Mucosa of descending colon (tissue), 3 donors: ENCODE measurements at regions not wholly inside any gene's neighbourhood (a gene's known extent, or its start where the extent isn't known, plus 50 kb on each side); places are given as distances from the start of the nearest gene placed in this dataset.

Source experiments
- ATAC-seq: fragments of 200-7000 bp; cut with Tn5 transposase; one replicate; pipeline ENCODE4 v1.9.1; 2020; ENCODE audit warnings: mild to moderate bottlenecking, moderate library complexity
- DNase-seq, 3 donors: peaks; one replicate each; pipeline ENCODE4 v3.0.0-alpha.2; 2020
- H3K36me3 ChIP-seq: fragments of 200-600 bp; one replicate; pipeline ENCODE4 v1.8.0; 2021; ENCODE audit warnings: low read depth, mild to moderate bottlenecking
- H3K4me1 ChIP-seq: fragments of 200-600 bp; one replicate; pipeline ENCODE4 v1.8.0; 2021; ENCODE audit warnings: low read depth, mild to moderate bottlenecking
- H3K4me3 ChIP-seq: fragments of 200-600 bp; one replicate; pipeline ENCODE4 v1.8.0; 2021; ENCODE audit warnings: mild to moderate bottlenecking
- H3K9me3 ChIP-seq: fragments of 200-600 bp; one replicate; pipeline ENCODE4 v1.8.0; 2021; ENCODE audit warnings: mild to moderate bottlenecking
- intact Hi-C, 2 donors: fragments of 100-400 bp; cut with DNase I in 1 of 2; cut with micrococcal nuclease in 1 of 2; formaldehyde crosslinking; loops; one replicate each; pipeline versions ENCODE4 v1.11.0 to v1.11.1; 2022; cut with DNase I, micrococcal nuclease
- TF ChIP-seq, protein P1 (sequence below): fragments of 200-600 bp; IDR thresholded peaks from one replicate; pipeline ENCODE4 v1.8.0; 2022; ENCODE audit warnings: antibody characterized with exemption, mild to moderate bottlenecking
- donor health status: DM: no; HTN: no; CAD: no; lungs with moderate emphysema.
- donor health status: DM: no; HTN: no; CAD: no.
- donor health status: DM: no; HTN: yes; CAD: no.

DNA sequence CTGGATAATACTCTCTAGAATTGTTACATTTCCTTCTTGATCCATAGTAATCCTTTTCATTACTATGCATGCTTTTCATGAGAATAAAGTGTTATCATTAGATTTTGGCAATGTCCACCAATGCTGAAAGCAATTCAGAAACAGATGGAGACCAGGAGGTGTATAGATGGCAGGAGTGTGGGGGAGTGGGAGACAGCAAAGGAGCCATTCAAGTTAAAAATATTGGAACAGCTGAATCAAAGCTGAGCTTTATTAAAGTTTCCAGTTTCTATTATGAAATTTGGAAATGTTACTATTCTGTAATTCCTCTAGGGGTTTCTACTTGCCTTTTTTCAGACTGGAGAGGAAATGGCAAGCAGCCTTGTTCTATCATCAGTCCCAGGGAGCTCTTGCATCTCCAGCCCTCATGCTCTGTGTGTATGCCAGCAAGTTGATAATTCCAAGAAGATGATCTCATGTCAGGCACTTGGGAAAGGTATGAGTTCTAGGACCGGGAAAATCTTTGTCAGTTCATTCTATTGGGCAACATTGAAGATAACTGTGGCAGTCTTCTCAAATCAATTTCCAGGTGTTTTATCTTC lies 228.0 kb downstream of the CD109 start:
- Histone ChIP-seq H3K4me3 (no peak overlapping the region), H3K4me1 (no peaks in the 10 kb centered on the region), H3K36me3 (no peaks in the 10 kb centered on the region), H3K9me3 (peaks cover 2% of the 10 kb centered on the region)
- intact Hi-C loops, result no loop called here
- TF ChIP-seq, protein P1, sequence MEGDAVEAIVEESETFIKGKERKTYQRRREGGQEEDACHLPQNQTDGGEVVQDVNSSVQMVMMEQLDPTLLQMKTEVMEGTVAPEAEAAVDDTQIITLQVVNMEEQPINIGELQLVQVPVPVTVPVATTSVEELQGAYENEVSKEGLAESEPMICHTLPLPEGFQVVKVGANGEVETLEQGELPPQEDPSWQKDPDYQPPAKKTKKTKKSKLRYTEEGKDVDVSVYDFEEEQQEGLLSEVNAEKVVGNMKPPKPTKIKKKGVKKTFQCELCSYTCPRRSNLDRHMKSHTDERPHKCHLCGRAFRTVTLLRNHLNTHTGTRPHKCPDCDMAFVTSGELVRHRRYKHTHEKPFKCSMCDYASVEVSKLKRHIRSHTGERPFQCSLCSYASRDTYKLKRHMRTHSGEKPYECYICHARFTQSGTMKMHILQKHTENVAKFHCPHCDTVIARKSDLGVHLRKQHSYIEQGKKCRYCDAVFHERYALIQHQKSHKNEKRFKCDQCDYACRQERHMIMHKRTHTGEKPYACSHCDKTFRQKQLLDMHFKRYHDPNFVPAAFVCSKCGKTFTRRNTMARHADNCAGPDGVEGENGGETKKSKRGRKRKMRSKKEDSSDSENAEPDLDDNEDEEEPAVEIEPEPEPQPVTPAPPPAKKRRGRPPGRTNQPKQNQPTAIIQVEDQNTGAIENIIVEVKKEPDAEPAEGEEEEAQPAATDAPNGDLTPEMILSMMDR, result no peak
- ATAC-seq (no peak), DNase-seq (no peak)

DNA sequence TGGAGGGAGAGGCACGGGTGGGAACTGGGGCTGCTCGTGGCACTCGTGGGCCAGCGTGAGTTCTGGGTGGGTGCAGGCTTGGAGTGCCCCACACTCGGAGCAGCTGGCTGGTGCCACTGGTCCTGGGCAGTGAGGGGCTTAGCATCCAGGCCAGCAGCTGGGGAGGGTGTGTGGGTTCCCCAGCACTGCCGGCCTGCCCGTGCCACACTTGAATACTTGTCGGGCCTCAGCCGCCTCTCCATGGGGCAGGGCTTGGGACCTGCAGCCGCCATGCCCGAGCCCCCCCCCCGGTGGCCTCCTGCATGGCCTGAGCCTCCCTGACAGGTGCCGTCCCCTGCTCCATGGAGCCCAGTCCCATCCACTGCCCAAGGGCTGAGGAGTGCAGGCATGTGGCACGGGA lies 207.2 kb downstream of the CD109 start:
- H3K4me1 ChIP-seq, result no peaks in the 10 kb centered on the region
- DNase-seq (no peak), ATAC-seq (no peak)
- intact Hi-C loops, result no loop called here
- H3K4me3 ChIP-seq, result no peak overlapping the region
- no peaks in the 10 kb centered on the region for H3K36me3 ChIP-seq
- TF ChIP-seq, protein P1, result no peak
- H3K9me3 ChIP-seq, result peaks cover 23% of the 10 kb centered on the region

DNA sequence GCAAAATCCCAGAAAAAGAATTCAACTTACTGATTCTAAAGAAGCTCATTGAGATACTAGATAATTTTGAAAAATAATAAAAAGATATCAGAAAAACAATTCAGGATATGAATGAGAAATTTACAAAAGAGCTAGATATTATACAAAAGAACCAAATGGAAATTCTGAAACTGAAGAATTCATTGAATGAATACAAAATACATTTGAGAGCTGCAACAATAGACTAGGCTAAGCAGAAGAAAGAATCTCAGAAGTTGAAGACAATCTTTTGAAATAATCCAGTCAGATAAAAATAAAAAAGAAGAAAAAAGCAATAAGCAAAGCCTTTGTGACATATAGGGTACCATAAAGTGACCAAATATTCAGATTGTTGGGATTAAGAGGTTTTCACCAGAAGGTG lies 206.0 kb downstream of the CD109 start:
- no peak for DNase-seq
- TF ChIP-seq, protein P1, result no peak
- no peaks in the 10 kb centered on the region for H3K4me1 ChIP-seq
- H3K4me3 ChIP-seq, result no peak overlapping the region
- no peak for ATAC-seq
- H3K36me3 ChIP-seq, result no peaks in the 10 kb centered on the region
- intact Hi-C loops, result no loop called here
- H3K9me3 ChIP-seq, result peaks cover 23% of the 10 kb centered on the region

DNA sequence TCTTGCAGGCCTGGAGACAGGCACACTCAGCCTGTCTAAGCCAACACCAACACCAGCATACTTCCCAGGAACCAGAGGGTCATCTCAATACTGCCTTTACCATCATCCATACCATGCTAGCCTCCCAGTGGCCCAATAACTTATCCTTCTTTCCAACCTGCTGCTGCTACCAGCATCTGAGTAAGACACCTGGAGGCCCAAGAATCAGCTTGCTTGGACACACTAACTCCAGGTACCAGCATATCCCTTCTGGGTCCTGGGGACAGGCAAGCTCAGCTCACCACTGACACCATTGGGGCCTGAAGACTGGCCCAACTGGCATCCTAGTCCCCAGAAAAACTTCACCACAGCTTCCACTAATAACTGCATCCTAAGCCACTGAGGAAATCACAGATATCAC lies 205.3 kb downstream of the CD109 start:
- Histone ChIP-seq H3K9me3 (peaks cover 23% of the 10 kb centered on the region), H3K4me3 (no peak overlapping the region), H3K36me3 (no peaks in the 10 kb centered on the region), H3K4me1 (no peaks in the 10 kb centered on the region)
- no peak for DNase-seq
- TF ChIP-seq, protein P1, result no peak
- ATAC-seq, result no peak
- intact Hi-C loops, result no loop called here

DNA sequence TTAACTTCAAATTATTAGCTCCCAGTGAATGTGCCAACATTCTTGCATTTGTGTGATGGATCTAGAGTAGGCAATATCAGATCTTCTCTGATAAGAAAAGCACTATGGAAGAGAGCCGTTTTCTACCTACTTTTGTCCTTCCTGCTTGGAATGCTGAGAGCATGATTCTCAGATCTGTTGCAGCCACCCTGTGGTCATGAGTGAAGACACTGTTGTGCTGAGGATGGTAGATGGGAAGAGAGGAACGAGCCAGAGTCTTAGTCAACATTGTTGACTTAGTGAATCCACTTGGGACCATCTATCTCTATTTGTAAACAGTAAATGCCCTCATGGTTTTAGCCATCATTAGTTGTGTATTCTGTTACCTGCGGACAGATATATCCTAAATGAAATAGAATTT lies 202.6 kb downstream of the CD109 start:
- no peak overlapping the region for H3K4me3 ChIP-seq
- no peaks in the 10 kb centered on the region for H3K36me3 ChIP-seq
- TF ChIP-seq, protein P1, result no peak
- H3K9me3 ChIP-seq, result peaks cover 17% of the 10 kb centered on the region
- ATAC-seq (no peak), DNase-seq (no peak)
- no peaks in the 10 kb centered on the region for H3K4me1 ChIP-seq
- intact Hi-C loops, result no loop called here

DNA sequence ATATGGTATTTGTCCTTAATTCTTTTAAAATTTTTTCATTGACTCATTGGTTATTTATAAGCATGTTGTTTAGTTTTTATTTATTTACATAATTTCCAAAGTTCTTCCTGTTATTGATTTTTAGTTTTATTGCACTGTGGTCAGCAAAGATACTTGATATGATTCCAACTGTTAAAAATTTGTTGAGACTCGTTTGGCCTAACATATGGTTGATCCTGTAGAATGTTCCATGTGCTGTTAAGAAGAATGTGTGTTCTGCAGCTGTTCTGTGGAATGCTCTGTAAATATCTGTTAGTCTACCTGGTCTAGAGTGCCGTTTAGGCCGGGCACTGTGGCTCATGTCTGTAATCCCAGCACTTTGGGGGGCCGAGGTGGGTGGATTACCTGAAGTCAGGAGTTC lies 197.7 kb downstream of the CD109 start:
- Histone ChIP-seq H3K36me3 (no peaks in the 10 kb centered on the region), H3K4me3 (no peak overlapping the region), H3K9me3 (no peaks in the 10 kb centered on the region), H3K4me1 (no peaks in the 10 kb centered on the region)
- DNase-seq, result no peak
- TF ChIP-seq, protein P1, result no peak
- intact Hi-C loops, result no loop called here
- ATAC-seq, result no peak
